SHP77 treated with DMSO at 0.1 percent for 48 hours (cell line): ENCODE measurements at regions not wholly inside any gene's neighbourhood (a gene's known extent, or its start where the extent isn't known, plus 50 kb on each side); places are given as distances from the start of the nearest gene placed in this dataset.

Experiments
- DNase-seq: peaks from one replicate; lab custom pipeline; 2025; lab: John Stamatoyannopoulos, UW

DNA sequence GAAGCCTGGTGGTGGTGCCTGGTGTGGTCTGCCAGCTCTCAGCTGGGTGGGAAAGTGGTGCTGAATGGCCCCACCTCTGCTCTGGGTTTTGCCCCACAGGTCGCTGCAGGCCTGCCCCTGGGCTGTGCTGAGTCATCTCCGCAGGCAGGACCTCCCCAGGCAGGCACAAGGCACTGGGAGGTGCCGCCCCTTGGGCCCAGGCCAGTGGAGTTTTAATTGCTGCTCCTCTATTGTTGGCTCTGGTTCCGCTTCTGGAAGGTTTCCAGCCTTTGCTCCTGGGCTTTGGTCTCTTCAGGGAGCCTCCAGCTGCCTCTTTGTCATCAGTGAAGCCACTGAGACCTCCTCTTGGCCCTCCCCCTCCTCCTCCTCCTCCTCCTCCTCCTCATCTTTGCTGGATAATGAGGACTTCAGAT is 180.3 kb upstream of the GRB10 start:
- DNase-seq = peak; percentile 89

DNA sequence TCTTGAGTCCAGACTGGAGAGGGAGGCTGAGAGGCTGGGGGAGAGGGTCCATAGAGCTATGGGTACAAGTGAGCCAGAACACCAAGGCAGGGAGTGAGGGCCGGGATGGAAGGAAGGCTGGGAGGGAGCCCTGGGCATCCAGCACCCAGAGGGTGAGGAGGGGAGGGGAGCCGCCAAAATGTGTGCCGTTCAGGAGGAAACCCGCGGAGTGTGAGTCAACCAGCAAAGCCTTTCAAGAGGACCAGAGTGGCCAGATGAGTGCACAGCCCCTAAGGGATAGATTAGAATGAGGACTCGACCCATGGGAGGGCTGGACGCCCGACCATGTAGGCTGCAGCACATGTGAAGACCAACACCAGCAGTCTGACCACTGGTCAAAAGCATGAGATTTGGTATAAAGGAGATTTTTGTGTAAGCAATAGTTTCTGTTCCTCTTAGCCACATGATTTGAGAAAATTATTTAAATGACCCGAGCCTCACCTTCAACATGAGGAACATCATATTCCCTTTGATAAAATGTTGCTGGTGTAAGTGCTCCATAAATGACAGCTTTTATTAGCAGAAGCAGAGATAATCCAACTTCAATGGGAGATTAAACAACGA is 179.7 kb upstream of the GRB10 start:
- DNase-seq = no peak

DNA sequence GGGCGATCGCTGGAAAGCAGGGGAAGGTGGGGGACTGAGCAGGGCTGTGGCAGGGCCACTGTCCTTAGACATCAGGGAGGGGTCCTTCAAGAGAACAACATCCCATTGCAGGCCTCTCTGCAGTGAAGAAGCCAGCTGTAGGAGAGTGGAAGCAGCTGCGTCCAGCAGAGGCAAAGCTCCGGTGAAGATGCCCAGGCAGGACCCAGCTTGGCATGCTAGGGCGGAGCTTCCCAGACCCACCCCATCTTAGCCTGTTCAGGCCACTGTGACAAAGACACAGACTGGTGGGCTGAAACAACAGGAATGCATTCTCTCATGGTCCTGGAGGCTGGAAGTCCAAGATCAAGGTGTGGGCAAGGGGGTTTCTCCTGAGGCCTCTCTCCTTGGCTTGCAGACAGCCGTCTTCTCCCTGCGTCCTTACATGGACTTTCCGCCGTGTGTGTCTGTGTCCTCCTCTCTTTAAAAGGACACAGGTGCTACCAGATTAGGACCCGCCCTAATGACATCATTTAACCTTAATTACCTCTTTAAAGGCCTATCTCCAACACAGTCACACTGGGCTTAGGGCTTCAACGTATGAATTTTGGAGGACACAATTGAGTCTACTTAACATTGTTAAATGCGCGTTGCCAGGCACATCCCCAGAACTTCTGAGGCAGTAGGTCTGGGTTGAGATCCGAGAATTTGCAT is 178.1 kb upstream of the GRB10 start:
- DNase-seq = no peak

DNA sequence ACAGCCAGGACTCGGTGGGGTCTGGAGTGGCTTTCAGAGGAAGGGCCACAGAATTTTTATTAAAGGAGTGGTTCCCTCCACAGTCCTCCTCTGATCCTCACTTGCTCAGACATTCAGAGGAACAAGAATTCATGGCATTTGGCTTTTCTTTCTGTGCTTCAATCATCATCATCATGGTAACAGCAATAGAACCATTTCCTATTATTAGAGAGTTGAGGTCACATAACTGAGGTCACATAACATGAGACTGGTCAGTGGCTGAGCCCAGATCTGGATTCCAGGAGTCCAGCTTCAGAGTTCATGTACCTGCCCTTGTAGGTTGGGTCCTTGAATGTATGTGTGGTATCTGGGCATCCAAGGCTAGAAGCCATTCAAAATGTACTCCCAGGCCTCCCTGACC is 177.3 kb upstream of the GRB10 start:
- DNase-seq = no peak

DNA sequence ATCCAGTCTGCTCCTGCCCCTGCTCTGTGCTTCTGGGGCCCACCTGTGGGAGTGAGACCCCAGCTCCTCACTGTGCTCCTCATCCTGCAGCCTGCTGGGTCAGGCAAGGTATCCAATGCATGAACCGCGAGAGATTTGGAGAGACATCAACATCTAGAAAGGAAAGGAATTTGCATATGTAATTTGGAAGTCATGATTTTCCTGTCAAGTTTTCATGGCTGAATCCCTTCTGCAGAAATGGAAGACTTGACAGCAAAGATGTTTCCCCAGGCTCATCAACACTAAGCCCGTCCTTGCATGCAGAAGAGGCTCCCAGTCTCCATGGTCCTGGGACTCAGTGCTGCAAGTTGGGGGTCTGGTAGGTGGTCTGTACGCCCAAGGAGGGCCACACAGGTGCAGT is 176.9 kb upstream of the GRB10 start:
- no peak for DNase-seq

DNA sequence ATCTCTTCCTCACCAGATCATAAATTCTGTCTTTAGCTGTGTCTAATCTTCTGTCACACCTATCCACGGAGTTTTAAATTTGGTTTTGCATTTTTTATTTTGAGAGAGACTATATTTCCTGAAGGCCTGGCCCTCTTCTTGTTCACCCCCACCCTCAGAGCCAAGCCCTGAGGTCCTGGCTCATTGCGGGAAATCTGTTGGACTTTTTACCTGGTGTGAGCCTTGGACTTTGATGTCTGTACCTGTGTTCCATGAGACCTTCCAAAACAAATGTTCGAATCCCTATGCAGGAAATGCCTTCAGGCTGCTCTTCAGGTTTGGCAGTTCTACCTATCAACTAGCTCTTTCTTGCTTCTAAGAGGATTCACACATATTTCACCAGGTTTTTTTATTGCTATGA is 175.2 kb upstream of the GRB10 start:
- DNase-seq = no peak

DNA sequence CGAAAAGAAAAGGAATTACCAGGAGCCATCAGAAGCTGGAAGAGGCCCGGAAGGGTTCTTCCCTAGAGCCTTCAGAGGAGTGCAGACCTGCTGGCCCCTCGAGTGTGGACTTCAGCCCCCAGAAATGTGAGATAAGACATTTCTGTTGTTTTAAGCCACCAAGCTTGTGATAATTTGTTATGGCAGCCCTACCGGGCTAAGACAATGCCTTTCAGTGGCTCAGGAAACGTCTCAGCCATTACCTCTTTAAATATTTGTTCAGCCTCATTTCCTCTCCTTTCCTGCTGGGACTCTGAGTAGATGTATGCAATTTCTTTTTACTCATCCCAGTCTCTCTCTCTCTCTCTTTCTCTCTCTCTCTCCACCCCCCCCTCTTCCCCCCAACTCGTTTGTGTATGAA is 174.7 kb upstream of the GRB10 start:
- DNase-seq = no peak

DNA sequence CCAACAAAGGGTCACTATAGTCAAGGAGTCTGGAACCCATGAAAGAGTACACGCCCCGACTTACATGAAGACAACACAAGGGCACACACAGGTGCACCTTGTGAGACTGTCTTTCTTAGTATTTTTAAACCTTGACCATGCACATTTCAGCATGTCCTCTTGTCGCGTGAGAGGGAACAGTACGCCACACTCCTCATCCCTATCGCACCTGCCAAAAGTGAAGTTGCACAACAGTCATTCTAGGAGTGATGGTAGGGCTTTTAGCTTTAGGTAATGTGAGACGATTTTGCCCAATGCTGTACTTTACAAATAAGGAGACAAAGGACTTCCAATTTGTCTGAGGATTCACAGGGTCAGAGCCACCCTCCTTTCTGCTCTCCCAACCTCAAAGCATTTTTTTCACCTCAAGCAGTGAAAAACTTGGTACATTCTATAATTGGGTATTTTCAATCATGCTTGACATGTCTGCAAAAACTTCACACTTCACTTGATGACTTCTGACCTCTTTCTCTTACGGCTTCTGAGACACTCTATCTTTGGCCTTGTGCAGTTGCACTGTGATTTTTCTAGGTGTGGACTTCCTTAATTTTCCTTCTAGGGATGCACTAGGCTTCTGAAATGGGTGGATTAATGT is 173.9 kb upstream of the GRB10 start:
- DNase-seq = no peak

DNA sequence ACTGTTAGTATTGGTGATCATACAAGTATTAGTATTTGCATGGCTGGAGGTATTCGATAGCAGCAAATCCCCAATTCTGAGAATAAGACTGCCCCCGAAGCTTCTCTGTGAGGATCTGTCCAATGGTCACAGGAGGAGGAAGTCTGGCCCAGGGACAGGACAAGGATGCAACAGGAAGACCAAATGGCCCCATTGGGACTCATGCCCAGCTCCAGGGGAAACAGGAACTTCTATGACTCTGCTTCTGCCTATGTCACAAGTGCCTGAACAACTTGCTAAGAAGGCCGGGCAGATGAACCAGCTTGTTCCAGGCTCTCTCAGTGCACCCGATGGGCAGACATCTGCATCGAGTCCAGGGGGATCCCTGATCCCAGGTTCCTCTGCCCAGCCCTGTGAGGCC is 172.0 kb upstream of the GRB10 start:
- DNase-seq = no peak

DNA sequence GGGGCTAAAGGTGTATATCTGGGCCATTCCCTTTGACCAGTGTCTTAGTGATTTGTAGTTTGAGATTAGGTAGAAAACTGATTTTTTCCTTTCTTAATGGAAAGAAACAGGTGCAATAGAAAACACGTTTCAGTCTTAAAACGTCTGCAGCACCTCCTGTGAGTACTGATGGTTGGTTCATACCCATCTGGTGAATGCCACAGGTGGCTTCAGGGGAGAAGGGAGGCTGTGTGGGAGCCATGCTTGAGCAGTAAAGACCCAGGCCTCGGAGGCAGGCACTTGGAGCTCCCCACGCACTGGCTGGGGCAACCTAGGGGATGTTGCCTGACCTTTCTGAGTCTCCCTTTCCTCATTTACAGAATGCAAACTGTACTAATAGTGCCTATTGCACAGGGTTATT is 171.5 kb upstream of the GRB10 start:
- DNase-seq = no peak

DNA sequence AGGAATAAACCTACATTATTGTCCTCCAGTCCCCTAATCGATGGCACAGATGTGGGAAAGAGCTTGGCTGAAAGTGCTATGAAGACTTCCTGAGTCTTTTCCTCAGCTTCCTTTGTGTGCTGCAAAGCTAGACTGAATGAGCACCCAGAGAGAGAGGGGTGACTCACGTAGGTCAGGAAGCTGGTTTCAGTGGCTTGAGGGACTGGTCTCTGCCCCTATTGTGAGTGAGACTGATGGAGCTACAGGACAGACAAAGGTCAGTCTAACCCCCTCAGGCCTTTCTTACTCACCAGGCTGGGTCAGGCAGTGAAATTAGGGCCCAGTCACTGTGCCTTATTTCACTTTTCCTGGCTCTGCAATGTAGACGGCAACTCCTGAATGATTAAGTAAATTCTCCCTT is 171.1 kb upstream of the GRB10 start:
- DNase-seq = no peak

DNA sequence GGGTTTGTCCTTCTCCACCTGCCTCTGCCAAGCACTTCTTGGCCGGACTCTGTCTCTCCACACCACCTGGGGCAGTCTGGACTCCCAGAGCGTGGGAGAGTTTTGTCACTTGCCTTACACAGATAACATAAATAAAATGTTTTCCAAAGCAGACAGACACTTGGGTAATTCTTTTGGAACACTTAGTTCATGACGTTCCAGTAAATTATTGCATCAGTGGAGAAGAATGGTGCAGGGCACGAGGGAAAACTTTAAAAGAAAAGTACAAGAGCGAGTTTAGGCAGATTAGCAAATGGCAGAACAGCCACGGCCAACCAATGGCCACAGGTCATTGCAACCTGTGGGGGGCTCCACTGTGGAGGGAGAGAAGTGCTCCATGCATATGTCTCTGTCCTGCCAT is 170.6 kb upstream of the GRB10 start:
- no peak for DNase-seq

DNA sequence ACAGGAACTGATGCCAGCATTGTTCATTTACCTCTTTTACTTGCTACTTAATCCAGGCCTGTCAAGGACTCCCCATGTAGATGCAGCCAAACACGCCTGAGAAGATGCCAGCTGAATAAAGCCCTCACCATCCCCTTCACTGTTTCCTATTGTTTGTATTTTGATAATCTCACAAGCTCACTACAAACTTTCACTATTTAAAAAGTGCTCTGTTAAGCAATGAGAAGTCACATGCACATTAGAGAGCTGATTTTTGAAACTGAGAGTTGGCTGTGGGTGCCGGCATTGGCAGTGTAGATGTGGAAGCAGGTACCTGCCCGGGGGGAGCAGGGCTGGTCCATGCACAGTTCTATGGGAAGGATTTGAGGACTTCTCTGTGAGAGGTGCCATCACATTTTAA is 169.8 kb upstream of the GRB10 start:
- DNase-seq = no peak

DNA sequence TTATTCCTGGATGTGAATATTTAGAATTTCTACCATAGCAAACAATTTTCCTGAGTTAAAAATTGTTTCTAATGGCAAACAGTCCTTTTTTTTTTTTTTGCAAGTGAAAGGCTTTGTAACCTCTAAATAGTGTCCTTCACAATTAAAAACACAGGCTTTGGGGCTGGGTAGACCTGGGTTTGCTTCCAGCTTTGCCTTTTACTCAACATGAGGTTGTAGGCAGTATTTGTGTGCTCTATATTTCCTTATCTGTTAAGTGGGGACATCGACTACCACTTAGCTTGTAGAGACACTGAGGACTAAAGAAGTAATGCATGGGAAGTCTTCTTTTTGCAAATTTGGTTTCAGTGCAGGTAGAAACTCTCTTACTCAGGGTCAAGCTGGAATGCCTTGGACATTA is 169.4 kb upstream of the GRB10 start:
- DNase-seq = no peak

DNA sequence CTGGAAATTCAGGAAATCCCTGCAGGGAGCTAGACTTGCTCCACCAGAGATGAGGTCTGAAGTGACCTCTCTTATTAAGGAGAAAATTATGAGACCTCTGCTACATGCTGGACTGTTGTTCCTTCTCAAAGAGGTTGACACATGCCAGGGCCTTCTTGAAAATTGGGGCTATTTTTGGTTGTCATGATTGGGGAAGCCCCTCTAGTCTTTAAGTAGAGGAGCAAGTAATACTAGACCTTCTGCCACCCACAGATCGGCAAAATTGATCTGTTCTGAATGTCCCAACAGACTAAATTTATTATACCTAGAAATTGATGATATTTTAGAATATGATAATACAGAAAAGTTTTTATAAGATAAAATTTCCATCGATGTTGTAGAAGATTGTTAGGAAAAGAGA is 160.8 kb upstream of the GRB10 start:
- no peak for DNase-seq

DNA sequence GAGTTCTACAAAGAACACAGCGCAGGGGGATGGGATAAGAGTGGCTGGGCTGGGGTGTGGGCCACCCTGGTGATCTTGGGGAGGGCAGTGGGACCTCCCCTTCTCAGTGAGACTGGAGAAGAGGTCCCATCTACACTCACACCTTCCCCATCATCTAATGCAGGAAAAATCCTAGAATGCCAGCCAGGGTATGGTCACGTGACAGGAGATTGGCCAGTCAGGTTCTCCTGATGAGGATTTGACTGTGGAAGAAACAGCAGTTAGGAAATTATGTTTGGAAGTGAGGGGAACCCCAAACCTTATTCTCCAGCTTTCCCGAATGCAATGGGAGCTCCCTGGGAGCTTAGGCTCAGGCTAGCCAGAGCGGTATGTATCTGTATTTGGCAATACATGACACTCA is 158.8 kb upstream of the GRB10 start:
- DNase-seq = no peak

DNA sequence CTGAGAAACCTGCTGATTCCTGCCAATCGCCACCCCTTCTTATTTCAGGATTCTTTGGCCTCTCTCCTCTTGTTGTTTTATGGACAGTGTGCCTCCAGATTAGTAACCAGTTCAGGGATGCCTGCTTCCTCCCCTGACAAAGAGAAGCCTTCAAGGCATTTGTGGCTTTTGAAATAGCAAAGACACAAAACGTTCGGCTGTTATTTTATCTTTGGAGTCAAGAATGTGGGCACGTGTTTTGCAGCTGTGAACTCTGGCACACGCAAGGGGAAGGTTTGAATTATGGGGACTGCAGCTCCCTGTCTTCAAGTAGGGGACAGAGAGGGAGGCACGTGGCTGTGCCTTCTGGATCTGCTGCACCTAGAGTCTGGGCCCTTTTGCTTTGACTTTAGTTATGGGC is 157.9 kb upstream of the GRB10 start:
- DNase-seq = no peak

DNA sequence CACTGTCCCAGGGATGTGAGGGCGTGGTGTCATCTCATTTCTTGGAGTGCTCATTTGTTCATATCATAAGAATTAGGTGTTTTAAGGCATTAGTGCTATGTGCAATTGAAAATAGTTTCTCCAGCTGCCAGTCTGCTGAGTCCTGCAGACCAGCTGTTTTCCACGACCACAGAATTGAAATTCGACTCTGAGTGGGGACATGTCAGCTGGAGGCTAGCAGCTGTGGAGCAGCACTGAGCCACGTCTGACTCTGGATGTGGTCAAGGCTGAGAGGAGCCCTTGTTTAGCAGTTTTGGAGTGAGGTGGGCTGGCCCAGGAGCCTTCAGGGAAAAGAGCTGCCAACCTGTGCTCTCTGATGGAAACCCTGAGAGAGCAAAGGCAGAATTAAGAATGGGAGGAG is 156.3 kb upstream of the GRB10 start:
- DNase-seq = no peak

DNA sequence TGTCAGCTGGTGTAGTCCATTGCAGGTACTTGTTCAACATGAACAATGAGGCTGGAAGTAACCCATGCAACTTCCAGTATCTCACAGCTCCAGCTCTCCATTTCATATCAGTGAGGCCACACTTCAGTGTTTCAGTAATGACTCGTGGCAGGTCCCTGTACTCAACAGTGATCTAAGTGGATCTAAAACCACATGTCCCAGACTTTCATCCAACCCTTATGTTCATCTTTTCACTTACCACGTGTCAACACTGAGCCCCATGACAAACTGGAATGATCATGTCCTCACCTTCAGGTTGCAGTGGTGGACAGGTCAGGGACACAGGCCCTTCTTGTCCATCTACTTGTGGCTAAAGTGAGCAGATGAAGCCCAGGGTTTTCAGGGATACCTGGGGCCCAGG is 155.0 kb upstream of the GRB10 start:
- DNase-seq = no peak

DNA sequence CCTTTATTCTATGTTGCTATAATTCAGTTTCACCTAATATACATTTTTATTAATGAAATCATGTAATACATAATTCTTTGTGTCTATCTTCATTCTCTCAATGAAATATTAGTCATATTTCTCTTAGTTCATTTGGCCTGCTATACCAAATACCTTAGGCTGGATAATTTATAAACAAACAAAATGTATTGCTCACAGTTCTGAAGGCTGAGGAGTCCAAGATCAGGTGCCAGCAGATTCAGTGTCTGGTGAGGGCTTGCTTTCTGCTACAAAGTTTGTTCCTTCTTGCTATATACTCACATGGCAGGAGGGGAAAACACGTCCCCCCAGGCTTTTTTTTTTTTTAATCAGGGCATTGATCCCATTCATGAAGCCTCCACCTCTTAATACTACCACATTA is 143.4 kb upstream of the GRB10 start:
- DNase-seq = no peak

DNA sequence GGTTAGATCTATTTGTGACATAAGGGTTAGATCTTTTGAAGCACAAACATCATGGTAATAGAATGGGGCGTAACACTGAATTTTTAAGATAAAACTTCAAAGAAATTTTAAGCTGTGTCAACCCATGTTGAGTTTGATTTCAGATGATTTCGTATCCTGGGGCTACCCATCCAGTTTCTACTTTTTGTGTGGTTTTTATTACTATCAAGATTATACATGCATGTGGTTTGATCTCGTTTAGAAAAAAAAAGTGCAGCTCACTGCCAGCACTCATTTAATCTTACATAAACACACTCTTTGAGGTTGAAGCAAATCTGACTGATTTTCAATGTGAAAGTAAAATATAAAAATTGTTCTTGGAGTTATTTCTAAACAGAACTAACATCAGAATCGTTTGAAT is 140.8 kb upstream of the GRB10 start:
- DNase-seq = no peak

DNA sequence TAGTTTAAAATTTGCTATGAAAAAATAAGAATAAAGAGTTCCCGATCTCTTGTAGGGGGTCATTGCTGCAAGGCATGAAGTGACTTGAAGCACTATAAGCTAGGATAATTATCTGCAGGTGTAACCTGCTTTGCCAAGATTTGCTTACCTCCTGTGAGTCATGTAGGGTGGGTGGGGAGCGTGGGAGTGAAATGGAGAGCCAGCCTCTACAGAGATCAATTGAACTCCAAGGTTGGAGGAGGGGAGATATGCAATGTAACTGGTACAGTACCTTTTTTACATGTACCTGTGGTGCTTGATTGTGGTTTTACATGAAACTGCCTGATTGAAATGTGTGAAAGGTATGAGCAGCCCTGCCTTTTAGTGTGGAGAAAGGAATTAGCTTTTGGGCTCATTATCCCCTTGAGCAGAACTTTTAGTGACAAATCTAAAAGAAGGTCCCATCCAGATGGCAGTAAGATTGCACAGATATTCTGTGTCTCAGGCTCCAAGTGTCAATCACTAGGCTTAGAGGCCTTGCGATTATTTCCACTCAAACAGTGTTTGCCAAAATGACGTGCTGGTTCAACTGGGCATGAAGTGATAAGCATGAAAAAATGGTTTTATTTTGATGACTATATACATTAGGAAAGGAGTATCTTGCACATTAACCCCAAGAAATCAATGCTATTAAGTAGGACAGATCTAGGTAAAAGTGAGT is 138.6 kb upstream of the GRB10 start:
- no peak for DNase-seq

DNA sequence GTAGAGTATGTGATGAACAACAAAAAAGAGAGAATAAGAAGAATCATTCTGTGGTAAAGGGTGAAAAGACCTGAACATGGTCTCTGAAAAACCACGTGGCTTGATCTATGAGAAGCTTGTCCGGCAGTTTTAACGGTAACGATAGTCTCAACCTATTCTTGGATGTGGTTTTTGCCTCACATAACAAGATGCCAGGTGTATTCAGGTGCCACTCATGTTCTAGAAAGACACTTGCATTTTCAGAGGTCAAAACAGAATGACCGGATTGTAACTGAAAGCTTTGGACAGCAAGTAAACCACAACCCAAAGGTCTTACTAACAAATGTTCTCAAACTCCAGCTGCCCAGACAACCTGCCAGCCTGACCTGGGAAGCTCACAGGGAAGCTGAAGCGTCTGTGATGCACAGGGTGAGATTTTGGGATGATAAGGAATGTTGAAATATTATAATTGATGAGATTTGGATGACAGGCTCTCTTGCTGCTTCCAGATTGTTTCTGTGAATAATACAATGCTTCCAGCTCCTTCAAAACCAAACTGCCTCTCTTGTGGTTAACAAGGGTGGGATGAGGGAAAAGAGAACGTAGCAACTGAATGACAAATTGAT is 137.4 kb upstream of the GRB10 start:
- DNase-seq = no peak
